H9 (cell line): ENCODE measurements at regions not wholly inside any gene's neighbourhood (a gene's known extent, or its start where the extent isn't known, plus 50 kb on each side); places are given as distances from the start of the nearest gene placed in this dataset.

ENCODE experiments used
- DNase-seq: peaks from one replicate; pipeline ENCODE4 v3.0.0-alpha.2; 2017
- H2AFZ ChIP-seq: one replicate; pipeline ENCODE4 v1.6.1; 2013; ENCODE audit warnings: mild to moderate bottlenecking, low read length, control low read depth, moderate library complexity
- H2AK5ac ChIP-seq: 2 replicates; pipeline ENCODE4 v1.6.1; 2013; ENCODE audit warnings: low read length, control low read depth, mixed read lengths; ENCODE audit not compliant: insufficient read length
- H2BK120ac ChIP-seq: one replicate; pipeline ENCODE4 v1.6.1; 2013; ENCODE audit warnings: low read depth, mild to moderate bottlenecking, low read length, control low read depth, inconsistent platforms; ENCODE audit not compliant: poor library complexity, severe bottlenecking
- H2BK12ac ChIP-seq: 2 replicates; pipeline ENCODE4 v1.6.1; 2013; ENCODE audit warnings: low read length, control low read depth, mixed read lengths, low read depth; ENCODE audit not compliant: insufficient read length
- H2BK15ac ChIP-seq: 2 replicates; pipeline ENCODE4 v1.6.1; 2013; ENCODE audit warnings: low read depth, low read length, control low read depth
- H2BK20ac ChIP-seq: one replicate; pipeline ENCODE4 v1.6.1; 2013; ENCODE audit warnings: low read depth, mild to moderate bottlenecking, low read length, control low read depth, inconsistent platforms; ENCODE audit not compliant: poor library complexity, severe bottlenecking
- H2BK5ac ChIP-seq: 2 replicates; pipeline ENCODE4 v1.6.1; 2013; ENCODE audit warnings: low read length, control low read depth, mixed read lengths; ENCODE audit not compliant: insufficient read length
- H3K14ac ChIP-seq: 2 replicates; pipeline ENCODE4 v1.6.1; 2013; ENCODE audit warnings: low read length, control low read depth; ENCODE audit not compliant: insufficient read depth
- H3K18ac ChIP-seq: 2 replicates; pipeline ENCODE4 v1.6.1; 2013; ENCODE audit warnings: low read depth, mild to moderate bottlenecking, mixed read lengths, low read length, control low read depth; ENCODE audit not compliant: insufficient read length
- H3K23ac ChIP-seq: 2 replicates; pipeline ENCODE4 v1.6.1; 2013; ENCODE audit warnings: low read length, control low read depth, mixed read lengths, low read depth; ENCODE audit not compliant: insufficient read length
- H3K23me2 ChIP-seq: 2 replicates; pipeline ENCODE4 v1.6.1; 2013; ENCODE audit warnings: low read depth, mild to moderate bottlenecking, mixed read lengths, low read length, control low read depth; ENCODE audit not compliant: insufficient read length, poor library complexity, severe bottlenecking
- H3K27ac ChIP-seq: 2 replicates; pipeline ENCODE4 v1.5.1; 2013; ENCODE audit warnings: low read length, control low read depth, mixed read lengths, low read depth; ENCODE audit not compliant: insufficient read length
- H3K27me3 ChIP-seq: 2 replicates; pipeline ENCODE4 v1.6.1; 2013; ENCODE audit warnings: low read length, control low read depth, inconsistent platforms; ENCODE audit not compliant: insufficient read depth
- H3K4ac ChIP-seq: 2 replicates; pipeline ENCODE4 v1.6.1; 2013; ENCODE audit warnings: low read depth, mild to moderate bottlenecking, control low read depth, inconsistent platforms, low read length, moderate library complexity
- H3K4me1 ChIP-seq: 2 replicates; pipeline ENCODE4 v1.6.1; 2013; ENCODE audit warnings: low read length, control low read depth, inconsistent platforms; ENCODE audit not compliant: insufficient read depth
- H3K4me2 ChIP-seq: 2 replicates; pipeline ENCODE4 v1.6.1; 2013; ENCODE audit warnings: low read length, control low read depth, mixed read lengths; ENCODE audit not compliant: insufficient read length, insufficient read depth
- H3K56ac ChIP-seq: 2 replicates; pipeline ENCODE4 v1.6.1; 2013; ENCODE audit warnings: low read depth, mild to moderate bottlenecking, mixed read lengths, low read length, control low read depth; ENCODE audit not compliant: insufficient read length
- H3K79me1 ChIP-seq: 2 replicates; pipeline ENCODE4 v1.6.1; 2013; ENCODE audit warnings: low read depth, mild to moderate bottlenecking, moderate library complexity, low read length, control low read depth, inconsistent platforms; ENCODE audit not compliant: insufficient read depth, poor library complexity, severe bottlenecking
- H3K79me2 ChIP-seq: 2 replicates; pipeline ENCODE4 v1.6.1; 2013; ENCODE audit warnings: low read length, control low read depth, inconsistent platforms; ENCODE audit not compliant: insufficient read depth
- H3K9ac ChIP-seq: 2 replicates; pipeline ENCODE4 v1.6.1; 2013; ENCODE audit warnings: low read length, control low read depth, mixed read lengths; ENCODE audit not compliant: insufficient read length; ENCODE audit errors: extremely low read depth
- H3K9me3 ChIP-seq: one replicate; pipeline ENCODE4 v1.6.1; 2013; ENCODE audit warnings: low read depth, low read length, inconsistent platforms; ENCODE audit not compliant: control insufficient read depth
- H3T11ph ChIP-seq: one replicate; pipeline ENCODE4 v1.6.1; 2013; ENCODE audit warnings: mild to moderate bottlenecking, low read length, control low read depth, inconsistent platforms
- H4K20me1 ChIP-seq: one replicate; pipeline ENCODE4 v1.6.1; 2013; ENCODE audit not compliant: control insufficient read depth, insufficient read length, insufficient read depth
- H4K5ac ChIP-seq: 2 replicates; pipeline ENCODE4 v1.6.1; 2013; ENCODE audit warnings: low read depth, mild to moderate bottlenecking, mixed read lengths, low read length, control low read depth; ENCODE audit not compliant: insufficient read length
- H4K8ac ChIP-seq: replicated peaks from 2 replicates; pipeline ENCODE4 v1.6.1; 2013; ENCODE audit warnings: low read length, control low read depth, mixed read lengths, low read depth; ENCODE audit not compliant: insufficient read length
- H4K91ac ChIP-seq: 2 replicates; pipeline ENCODE4 v1.6.1; 2013; ENCODE audit warnings: low read depth, mild to moderate bottlenecking, moderate library complexity, mixed read lengths, low read length, control low read depth; ENCODE audit not compliant: insufficient read length
- H3K27ac Mint-ChIP-seq, 3 experiments: 2 replicates in 2 of 3; 3 replicates in 1 of 3; pipeline ENCODE4 v1.8.0; 2020 to 2021; ENCODE audit warnings: mixed read lengths in 3 of 3, mild to moderate bottlenecking in 1 of 3, moderate library complexity in 1 of 3
- H3K27me3 Mint-ChIP-seq: 2 replicates; pipeline ENCODE4 v1.8.0; 2021; ENCODE audit warnings: low read depth, mild to moderate bottlenecking, moderate library complexity, mixed read lengths
- H3K36me3 Mint-ChIP-seq, 3 experiments: 2 replicates in 2 of 3; 3 replicates in 1 of 3; pipeline ENCODE4 v1.8.0; 2020 to 2021; ENCODE audit warnings: low read depth in 3 of 3, mixed read lengths in 3 of 3; ENCODE audit not compliant: insufficient read depth in 1 of 3
- H3K4me1 Mint-ChIP-seq, 2 experiments: 2 replicates each; pipeline ENCODE4 v1.8.0; 2020; ENCODE audit warnings: mixed read lengths in 2 of 2
- H3K4me3 Mint-ChIP-seq, 2 experiments: 2 replicates in 1 of 2; 3 replicates in 1 of 2; pipeline ENCODE4 v1.8.0; 2020 to 2021; ENCODE audit warnings: mild to moderate bottlenecking in 2 of 2, mixed read lengths in 2 of 2, moderate library complexity in 1 of 2
- H3K9me3 Mint-ChIP-seq, 2 experiments: 2 replicates in 1 of 2; 3 replicates in 1 of 2; pipeline ENCODE4 v1.8.0; 2020; ENCODE audit warnings: mild to moderate bottlenecking in 2 of 2, mixed read lengths in 2 of 2, moderate library complexity in 1 of 2
- WGBS: extraction: QIAGEN DNeasy Blood & Tissue Kit; methylation state at CpG from one replicate; pipeline ENCODE4 v1.1.7; 2013; ENCODE audit warnings: missing lambda C conversion rate, low lambda C conversion rate, mixed read lengths; ENCODE audit not compliant: insufficient read length; ENCODE audit errors: extremely low coverage; 5-methylcytosine and 5-hydroxymethylcytosine counted together
- TF ChIP-seq, protein P1 (sequence below): fragments of 200-600 bp; sonication (generic); conservative IDR thresholded peaks from 3 replicates; pipeline ENCODE4 v1.8.0; 2021; ENCODE audit warnings: antibody characterized with exemption, mild to moderate bottlenecking

DNA sequence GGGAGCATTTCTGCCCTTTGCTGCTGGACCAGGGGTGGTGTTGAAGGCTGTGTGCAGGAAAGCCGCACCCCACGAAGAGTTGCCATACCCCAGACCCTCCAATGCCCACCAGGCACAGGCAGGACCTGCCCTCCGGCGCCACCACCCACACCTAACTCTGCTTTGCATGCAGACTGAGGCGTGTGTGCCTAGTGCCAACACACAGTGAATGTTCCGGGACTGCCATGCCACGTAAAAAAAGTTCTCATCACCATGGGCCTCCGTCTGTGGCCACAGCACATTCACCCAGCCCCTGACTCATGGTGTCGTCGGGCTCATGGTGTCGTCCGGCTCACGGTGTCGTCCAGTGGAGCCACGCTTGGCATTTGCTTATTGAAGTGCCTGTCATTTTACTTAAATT lies 184.9 kb upstream of the RAB6C start:
- H4K8ac ChIP-seq, result no peak overlapping the region
- WGBS, result no CpG with 5 or more reads among the region's 15 CpGs
- H3K27me3 Mint-ChIP-seq, result no peaks in the 10 kb centered on the region; the same call in none of the 2 replicates

More for the DNA sequence above, 184.9 kb upstream of the RAB6C start:
- Mint-ChIP-seq H3K27ac (no peak overlapping the region), H3K36me3 (no peaks in the 10 kb centered on the region; a peak in 1 of 7 replicates), H3K9me3 (no peaks in the 10 kb centered on the region), H3K4me1 (peaks cover 3 to 4% of the 10 kb centered on the region in 2 experiments; a peak in 3 of 4 replicates), H3K4me3 (no peak overlapping the region)
- Histone ChIP-seq H2BK12ac (no peak overlapping the region), H3K27me3 (no peaks in the 10 kb centered on the region), H3T11ph (no peak overlapping the region), H4K91ac (no peak overlapping the region), H3K27ac (no peak overlapping the region), H2BK20ac (no peak overlapping the region), H3K9ac (no peak overlapping the region), H2AK5ac (no peak overlapping the region), H2AFZ (no peak overlapping the region), H3K23me2 (no peaks in the 10 kb centered on the region), H3K4me2 (no peak overlapping the region), H2BK15ac (no peak overlapping the region), H3K79me1 (no peaks in the 10 kb centered on the region), H3K79me2 (no peaks in the 10 kb centered on the region), H3K4me1 (no peaks in the 10 kb centered on the region), H3K18ac (no peak overlapping the region), H3K4ac (no peak overlapping the region), H4K5ac (no peak overlapping the region), H3K56ac (no peak overlapping the region), H3K23ac (no peak overlapping the region), H3K14ac (0 out of 2 replicates have a peak overlapping the region, but pooled peaks have one; percentile 43), H4K20me1 (no peaks in the 10 kb centered on the region), H2BK120ac (no peak overlapping the region), H3K9me3 (no peaks in the 10 kb centered on the region), H2BK5ac (no peak overlapping the region)
- TF ChIP-seq, protein P1, sequence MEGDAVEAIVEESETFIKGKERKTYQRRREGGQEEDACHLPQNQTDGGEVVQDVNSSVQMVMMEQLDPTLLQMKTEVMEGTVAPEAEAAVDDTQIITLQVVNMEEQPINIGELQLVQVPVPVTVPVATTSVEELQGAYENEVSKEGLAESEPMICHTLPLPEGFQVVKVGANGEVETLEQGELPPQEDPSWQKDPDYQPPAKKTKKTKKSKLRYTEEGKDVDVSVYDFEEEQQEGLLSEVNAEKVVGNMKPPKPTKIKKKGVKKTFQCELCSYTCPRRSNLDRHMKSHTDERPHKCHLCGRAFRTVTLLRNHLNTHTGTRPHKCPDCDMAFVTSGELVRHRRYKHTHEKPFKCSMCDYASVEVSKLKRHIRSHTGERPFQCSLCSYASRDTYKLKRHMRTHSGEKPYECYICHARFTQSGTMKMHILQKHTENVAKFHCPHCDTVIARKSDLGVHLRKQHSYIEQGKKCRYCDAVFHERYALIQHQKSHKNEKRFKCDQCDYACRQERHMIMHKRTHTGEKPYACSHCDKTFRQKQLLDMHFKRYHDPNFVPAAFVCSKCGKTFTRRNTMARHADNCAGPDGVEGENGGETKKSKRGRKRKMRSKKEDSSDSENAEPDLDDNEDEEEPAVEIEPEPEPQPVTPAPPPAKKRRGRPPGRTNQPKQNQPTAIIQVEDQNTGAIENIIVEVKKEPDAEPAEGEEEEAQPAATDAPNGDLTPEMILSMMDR, result no peak
- DNase-seq, result no peak
